ENCODE measurements at regions not wholly inside any gene's neighbourhood (a gene's known extent, or its start where the extent isn't known, plus 50 kb on each side); places are given as distances from the start of the nearest gene placed in this dataset.

DNA sequence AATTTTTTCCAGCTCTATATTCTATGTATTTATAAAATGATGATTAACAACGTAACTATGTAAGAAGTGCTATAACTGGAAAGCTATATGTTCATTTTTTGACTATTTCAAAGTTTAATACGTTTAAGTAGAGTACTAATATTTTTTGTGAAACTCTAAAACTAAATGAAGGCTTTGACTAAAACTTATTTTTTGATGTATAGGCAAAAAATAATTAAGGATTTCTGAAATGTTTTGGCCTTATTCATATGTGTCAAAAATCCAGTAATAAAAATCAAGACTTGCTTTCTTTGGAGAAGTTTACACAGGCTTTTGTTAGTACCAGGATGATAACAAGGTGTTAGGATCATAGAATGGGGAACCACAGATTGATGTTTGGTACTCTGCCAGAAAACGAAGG, 58.2 kb upstream of the ZEB2 start:
- no peak for TF ChIP-seq POLR2A (IDR thresholded peaks at IDR 0.05; ENCODE audit: borderline replicate concordance, extremely low read depth, insufficient read depth, insufficient read length)
- TF ChIP-seq, protein P1, sequence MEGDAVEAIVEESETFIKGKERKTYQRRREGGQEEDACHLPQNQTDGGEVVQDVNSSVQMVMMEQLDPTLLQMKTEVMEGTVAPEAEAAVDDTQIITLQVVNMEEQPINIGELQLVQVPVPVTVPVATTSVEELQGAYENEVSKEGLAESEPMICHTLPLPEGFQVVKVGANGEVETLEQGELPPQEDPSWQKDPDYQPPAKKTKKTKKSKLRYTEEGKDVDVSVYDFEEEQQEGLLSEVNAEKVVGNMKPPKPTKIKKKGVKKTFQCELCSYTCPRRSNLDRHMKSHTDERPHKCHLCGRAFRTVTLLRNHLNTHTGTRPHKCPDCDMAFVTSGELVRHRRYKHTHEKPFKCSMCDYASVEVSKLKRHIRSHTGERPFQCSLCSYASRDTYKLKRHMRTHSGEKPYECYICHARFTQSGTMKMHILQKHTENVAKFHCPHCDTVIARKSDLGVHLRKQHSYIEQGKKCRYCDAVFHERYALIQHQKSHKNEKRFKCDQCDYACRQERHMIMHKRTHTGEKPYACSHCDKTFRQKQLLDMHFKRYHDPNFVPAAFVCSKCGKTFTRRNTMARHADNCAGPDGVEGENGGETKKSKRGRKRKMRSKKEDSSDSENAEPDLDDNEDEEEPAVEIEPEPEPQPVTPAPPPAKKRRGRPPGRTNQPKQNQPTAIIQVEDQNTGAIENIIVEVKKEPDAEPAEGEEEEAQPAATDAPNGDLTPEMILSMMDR (IDR thresholded peaks at IDR 0.05 in 2 of 3, conservative IDR thresholded peaks at IDR 0.05 in 1 of 3; ENCODE audit: borderline replicate concordance in 1 of 3, insufficient read depth in 1 of 3, low read depth in 2 of 3, low read length in 2 of 3): no peak
- TF ChIP-seq YY1 (IDR thresholded peaks at IDR 0.05; ENCODE audit: extremely low read depth, insufficient replicate concordance, low read depth, low read length): no peak
- no peak for TF ChIP-seq ELF1 (IDR thresholded peaks at IDR 0.05; ENCODE audit: borderline replicate concordance, low read depth)
